TTC549 (cell line): ENCODE measurements at regions not wholly inside any gene's neighbourhood (a gene's known extent, or its start where the extent isn't known, plus 50 kb on each side); places are given as distances from the start of the nearest gene placed in this dataset.

ENCODE experiments used
- FAIRE-seq: peaks from 2 replicates; lab custom pipeline; 2012; peaks lifted over from hg19 to GRCh38; lab: Jason Lieb, UNC

GRCh38 chr2:163828771-163829170, 93.0 kb upstream of the FIGN start:
- FAIRE-seq, result no peak

- FAIRE-seq, result no peak
Observed at GRCh38 chr2:163822033-163822432, 86.2 kb upstream of the FIGN start.

- FAIRE-seq, result no peak
Observed at GRCh38 chr2:163812926-163813520, 77.2 kb upstream of the FIGN start.

- FAIRE-seq, result no peak
Observed at GRCh38 chr2:163808406-163808805, 72.6 kb upstream of the FIGN start.

- FAIRE-seq, result no peak
Observed at GRCh38 chr2:163802284-163802683, 66.5 kb upstream of the FIGN start.

GRCh38 chr2:163801486-163801885, 65.7 kb upstream of the FIGN start:
- FAIRE-seq, result no peak

GRCh38 chr2:163800951-163801381, 65.2 kb upstream of the FIGN start:
- no peak for FAIRE-seq

- no peak for FAIRE-seq
Observed at GRCh38 chr2:163799807-163800206, 64.0 kb upstream of the FIGN start.

GRCh38 chr2:163794635-163795034, 58.8 kb upstream of the FIGN start:
- no peak for FAIRE-seq
